Karpas-422 (cell line): ENCODE measurements at regions not wholly inside any gene's neighbourhood (a gene's known extent, or its start where the extent isn't known, plus 50 kb on each side); places are given as distances from the start of the nearest gene placed in this dataset.
"Not testable (repeated sequence)": the region's sequence is repeated elsewhere in the genome, so short reads cannot be mapped to it uniquely, and the experiment has no call there.

Experiments used
- DNase-seq: peaks from one replicate; pipeline ENCODE4 v3.0.0-alpha.2; 2015
- H2AFZ ChIP-seq: fragments of 200-600 bp; sonication (generic); 2 replicates; pipeline ENCODE4 v1.6.1; 2014; ENCODE audit warnings: antibody characterized with exemption, low read length, mixed read lengths
- H3K27ac ChIP-seq: fragments of 200-600 bp; sonication (generic); 2 replicates; pipeline ENCODE4 v1.5.1; 2014; ENCODE audit warnings: mild to moderate bottlenecking, low read length, moderate library complexity
- H3K27me3 ChIP-seq: fragments of 200-600 bp; sonication (generic); 2 replicates; pipeline ENCODE4 v1.6.1; 2014; ENCODE audit warnings: low read length, mixed read lengths
- H3K36me3 ChIP-seq: fragments of 200-600 bp; sonication (generic); 2 replicates; pipeline ENCODE4 v1.6.1; 2014; ENCODE audit warnings: low read length, mixed read lengths; ENCODE audit not compliant: insufficient read depth
- H3K4me1 ChIP-seq: fragments of 200-600 bp; sonication (generic); 2 replicates; pipeline ENCODE4 v1.6.1; 2014; ENCODE audit warnings: mild to moderate bottlenecking, low read length, mixed read lengths
- H3K4me2 ChIP-seq: fragments of 200-600 bp; sonication (generic); 2 replicates; pipeline ENCODE4 v1.6.1; 2014; ENCODE audit warnings: low read length, low read depth, mild to moderate bottlenecking; ENCODE audit not compliant: poor library complexity, severe bottlenecking
- H3K4me3 ChIP-seq: fragments of 200-600 bp; sonication (generic); 2 replicates; pipeline ENCODE4 v1.5.1; 2014; ENCODE audit warnings: mild to moderate bottlenecking, antibody characterized with exemption, low read length, mixed read lengths
- H3K79me2 ChIP-seq: fragments of 200-600 bp; sonication (generic); 2 replicates; pipeline ENCODE4 v1.6.1; 2014; ENCODE audit warnings: mild to moderate bottlenecking, low read length, mixed read lengths
- H3K9ac ChIP-seq: fragments of 200-600 bp; sonication (generic); 2 replicates; pipeline ENCODE4 v1.6.0; 2014; ENCODE audit warnings: low read length
- H3K9me2 ChIP-seq: fragments of 200-600 bp; sonication (generic), shearing (Covaris generic); replicated peaks from 2 replicates; pipeline ENCODE4 v1.6.0; 2014; ENCODE audit warnings: mild to moderate bottlenecking, low read length, moderate library complexity; ENCODE audit not compliant: insufficient read depth
- H3K9me3 ChIP-seq: fragments of 300-700, 200-600 bp; sonication (generic); 2 replicates; pipeline ENCODE4 v1.6.1; 2014; ENCODE audit warnings: low read length, mixed read lengths
- H4K20me1 ChIP-seq: fragments of 200-600 bp; sonication (generic); 2 replicates; pipeline ENCODE4 v1.6.1; 2014; ENCODE audit warnings: mild to moderate bottlenecking, antibody characterized with exemption, low read length, low read depth; ENCODE audit not compliant: insufficient read depth

DNA sequence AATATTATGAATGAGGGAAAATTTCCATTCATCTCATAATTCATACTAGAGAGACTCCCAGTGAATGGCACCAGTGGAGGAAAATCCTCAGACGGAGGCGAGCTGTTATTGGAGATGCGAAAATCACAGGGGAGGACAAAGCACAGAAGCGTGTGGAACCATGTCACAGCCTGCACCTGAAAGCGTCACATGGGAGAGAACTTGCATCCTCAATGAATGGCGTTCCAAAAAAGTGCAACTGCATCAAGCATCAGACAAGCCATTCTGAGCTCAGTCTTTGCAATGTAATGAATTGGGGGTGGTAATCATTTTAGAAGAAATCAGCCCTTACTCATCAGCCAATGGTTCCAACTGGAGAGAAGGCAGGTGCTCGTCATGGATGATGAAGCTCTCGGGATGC lies 235.0 kb upstream of the NUPR2 start:
- H3K36me3 ChIP-seq, H3K79me2 ChIP-seq, H3K9me3 ChIP-seq, H3K9me2 ChIP-seq, H3K27me3 ChIP-seq, H3K4me1 ChIP-seq, H3K4me3 ChIP-seq, DNase-seq, H4K20me1 ChIP-seq, H3K27ac ChIP-seq, H2AFZ ChIP-seq, H3K4me2 ChIP-seq, H3K9ac ChIP-seq: not testable (repeated sequence)

- not testable (repeated sequence) for H3K9me3 ChIP-seq, H3K27me3 ChIP-seq, H3K27ac ChIP-seq, H3K4me1 ChIP-seq, H3K79me2 ChIP-seq, DNase-seq, H3K9me2 ChIP-seq, H4K20me1 ChIP-seq, H3K9ac ChIP-seq, H3K4me2 ChIP-seq, H3K36me3 ChIP-seq, H3K4me3 ChIP-seq, H2AFZ ChIP-seq
These were observed 232.1 kb upstream of the NUPR2 start for GRCh38 chr7:56348311-56348710.

- H3K4me1 ChIP-seq, H4K20me1 ChIP-seq, H3K9ac ChIP-seq, H3K27ac ChIP-seq, H3K9me2 ChIP-seq, H2AFZ ChIP-seq, H3K9me3 ChIP-seq, H3K4me3 ChIP-seq, H3K36me3 ChIP-seq, DNase-seq, H3K27me3 ChIP-seq, H3K79me2 ChIP-seq, H3K4me2 ChIP-seq: not testable (repeated sequence)
These were observed 212.1 kb upstream of the NUPR2 start for GRCh38 chr7:56328327-56328726.

DNA sequence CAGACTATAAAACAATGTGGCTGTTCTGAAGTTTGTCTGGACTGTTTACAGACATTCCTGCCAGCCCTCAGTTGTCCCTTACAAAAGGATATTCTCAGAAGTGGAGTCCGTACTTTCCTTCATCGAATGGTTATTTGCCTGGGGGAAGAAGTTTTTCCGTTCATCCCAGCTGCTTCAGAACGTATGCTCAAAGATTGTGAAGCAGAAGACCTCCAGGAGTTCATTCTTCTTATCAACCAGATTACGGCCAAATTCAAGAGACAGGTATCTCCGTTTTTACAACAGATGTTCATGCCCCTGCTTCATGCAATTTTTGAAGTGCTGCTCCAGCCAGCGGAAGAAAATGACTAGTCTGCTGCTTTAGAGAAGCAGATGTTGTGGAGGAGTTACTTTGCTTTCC lies 174.3 kb upstream of the NUPR2 start:
- H3K4me2 ChIP-seq = no peak overlapping the region
- H3K36me3 ChIP-seq = no peaks in the 10 kb centered on the region
- no peak for DNase-seq
- H3K27me3 ChIP-seq = no peaks in the 10 kb centered on the region
- H3K9me3 ChIP-seq = no peaks in the 10 kb centered on the region
- H3K27ac ChIP-seq = no peak overlapping the region
- H3K4me1 ChIP-seq = no peaks in the 10 kb centered on the region
- no peaks in the 10 kb centered on the region for H4K20me1 ChIP-seq
- H2AFZ ChIP-seq = no peak overlapping the region
- H3K9ac ChIP-seq = no peak overlapping the region
- H3K79me2 ChIP-seq = no peaks in the 10 kb centered on the region
- H3K4me3 ChIP-seq = no peak overlapping the region
- H3K9me2 ChIP-seq = no peaks in the 10 kb centered on the region

DNA sequence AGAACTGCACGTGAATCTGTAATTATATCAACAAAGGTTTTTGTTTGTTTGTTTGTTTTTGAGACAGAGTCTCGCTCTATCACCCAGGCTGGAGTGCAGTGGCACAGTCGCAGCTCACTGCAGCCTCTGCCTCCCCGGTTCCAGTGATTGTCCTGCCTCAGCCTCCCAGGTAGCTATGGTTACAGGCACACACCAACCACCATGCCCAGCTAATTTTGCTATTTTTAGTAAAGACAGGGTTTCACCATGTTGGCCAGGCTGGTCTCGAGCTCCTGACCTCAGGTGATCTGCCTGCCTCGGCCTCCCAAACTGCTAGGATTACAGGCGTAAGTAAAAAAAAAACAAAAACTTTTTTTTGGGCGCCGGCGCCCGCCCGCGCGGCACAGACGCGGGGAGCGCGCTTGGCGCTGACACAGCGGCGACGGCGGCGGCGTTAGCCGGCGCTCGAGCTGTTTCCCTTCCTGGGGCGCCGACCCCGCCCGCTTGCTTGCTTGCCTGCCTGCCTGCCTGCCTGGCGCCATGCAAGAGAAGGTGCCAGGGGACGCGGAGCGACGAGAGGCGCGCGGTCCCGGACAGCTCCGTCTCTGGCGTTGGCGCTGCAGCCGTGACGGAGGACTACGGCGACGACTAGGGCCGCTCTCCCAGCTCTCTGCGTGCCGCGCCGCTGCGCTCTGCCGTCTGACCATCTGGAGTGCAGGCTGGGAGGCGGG lies 171.4 kb upstream of the NUPR2 start:
- no peaks in the 10 kb centered on the region for H4K20me1 ChIP-seq
- no peak overlapping the region for H3K9ac ChIP-seq
- H2AFZ ChIP-seq = no peak overlapping the region
- no peaks in the 10 kb centered on the region for H3K4me1 ChIP-seq
- no peaks in the 10 kb centered on the region for H3K79me2 ChIP-seq
- DNase-seq = no peak
- no peak overlapping the region for H3K27ac ChIP-seq
- no peaks in the 10 kb centered on the region for H3K9me2 ChIP-seq
- no peak overlapping the region for H3K4me2 ChIP-seq
- H3K36me3 ChIP-seq = no peaks in the 10 kb centered on the region
- no peak overlapping the region for H3K4me3 ChIP-seq
- H3K9me3 ChIP-seq = peaks cover 11% of the 10 kb centered on the region
- no peaks in the 10 kb centered on the region for H3K27me3 ChIP-seq

GRCh38 chr7:56256108-56256507 lies 139.9 kb upstream of the NUPR2 start:
- no peak overlapping the region for H3K4me2 ChIP-seq
- DNase-seq = no peak
- no peaks in the 10 kb centered on the region for H4K20me1 ChIP-seq
- no peaks in the 10 kb centered on the region for H3K79me2 ChIP-seq
- H3K36me3 ChIP-seq = no peaks in the 10 kb centered on the region
- H3K9ac ChIP-seq = no peak overlapping the region
- no peak overlapping the region for H3K4me3 ChIP-seq
- H2AFZ ChIP-seq = no peak overlapping the region
- no peaks in the 10 kb centered on the region for H3K9me3 ChIP-seq
- no peaks in the 10 kb centered on the region for H3K27me3 ChIP-seq
- H3K4me1 ChIP-seq = no peaks in the 10 kb centered on the region
- no peaks in the 10 kb centered on the region for H3K9me2 ChIP-seq
- no peak overlapping the region for H3K27ac ChIP-seq

DNA sequence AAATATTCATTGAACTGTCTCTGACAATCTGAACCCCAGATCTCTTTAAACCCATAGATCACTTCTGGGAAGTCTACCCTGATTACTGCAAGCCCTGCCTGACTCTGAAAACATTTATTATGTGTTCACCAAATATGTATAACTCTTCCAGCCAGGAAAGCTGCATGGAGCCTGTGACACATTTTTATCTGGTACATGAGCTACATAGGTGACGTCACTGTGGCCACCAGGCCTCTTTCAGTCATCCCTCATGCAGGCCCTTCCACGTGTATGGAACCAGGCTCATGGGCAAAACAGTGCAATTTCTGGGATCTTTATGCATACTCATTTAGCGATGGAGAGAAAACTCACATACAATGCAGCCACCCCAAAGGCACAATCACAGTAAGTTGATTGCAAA lies 133.9 kb upstream of the NUPR2 start:
- Histone ChIP-seq H3K27me3 (no peaks in the 10 kb centered on the region), H3K4me2 (no peak overlapping the region), H4K20me1 (no peaks in the 10 kb centered on the region), H3K9me2 (no peaks in the 10 kb centered on the region), H3K9ac (no peak overlapping the region), H3K27ac (no peak overlapping the region), H3K79me2 (no peaks in the 10 kb centered on the region), H2AFZ (no peak overlapping the region), H3K4me3 (no peak overlapping the region), H3K9me3 (0 out of 2 replicates have a peak, but pooled peaks cover 3% of the 10 kb centered on the region), H3K4me1 (no peaks in the 10 kb centered on the region), H3K36me3 (no peaks in the 10 kb centered on the region)
- no peak for DNase-seq

GRCh38 chr7:56229631-56230030 lies 113.4 kb upstream of the NUPR2 start:
- H3K79me2 ChIP-seq = no peaks in the 10 kb centered on the region

DNA sequence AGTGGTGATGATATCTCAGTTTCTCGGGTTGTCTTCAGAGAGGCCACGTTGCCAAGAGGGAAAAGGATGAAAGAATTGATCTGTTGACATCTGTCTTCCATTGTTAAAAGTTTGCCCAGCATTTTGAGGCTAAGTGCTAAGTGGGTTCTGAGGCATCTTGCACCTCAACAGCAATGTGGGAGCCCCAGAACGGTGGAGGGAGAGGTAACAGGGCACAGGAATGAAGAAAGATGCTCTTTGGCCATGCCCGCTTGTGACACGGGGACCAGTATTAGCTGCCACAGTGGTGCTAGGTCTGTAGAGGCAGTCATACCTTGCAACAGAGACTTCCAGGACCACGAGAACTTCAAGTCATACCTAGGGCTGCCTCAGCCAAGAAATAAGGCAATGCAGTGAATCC lies 106.6 kb upstream of the NUPR2 start:
- Histone ChIP-seq H4K20me1 (no peaks in the 10 kb centered on the region), H3K9me2 (no peaks in the 10 kb centered on the region), H3K79me2 (no peaks in the 10 kb centered on the region), H3K9ac (no peak overlapping the region), H3K4me1 (no peaks in the 10 kb centered on the region), H3K27ac (no peak overlapping the region), H3K4me3 (no peak overlapping the region), H2AFZ (no peak overlapping the region), H3K27me3 (0 out of 2 replicates have a peak, but pooled peaks cover 2% of the 10 kb centered on the region), H3K4me2 (no peak overlapping the region), H3K9me3 (no peaks in the 10 kb centered on the region), H3K36me3 (no peaks in the 10 kb centered on the region)
- DNase-seq = no peak

More at GRCh38 chr7:56229631-56230030, 113.4 kb upstream of the NUPR2 start:
- H3K27ac ChIP-seq = no peak overlapping the region
- no peaks in the 10 kb centered on the region for H4K20me1 ChIP-seq
- no peaks in the 10 kb centered on the region for H3K4me1 ChIP-seq
- no peaks in the 10 kb centered on the region for H3K36me3 ChIP-seq
- no peak overlapping the region for H3K4me3 ChIP-seq
- no peak for DNase-seq
- H3K27me3 ChIP-seq = no peaks in the 10 kb centered on the region
- H3K9ac ChIP-seq = no peak overlapping the region
- no peak overlapping the region for H2AFZ ChIP-seq
- no peaks in the 10 kb centered on the region for H3K9me3 ChIP-seq
- no peak overlapping the region for H3K4me2 ChIP-seq
- H3K9me2 ChIP-seq = no peaks in the 10 kb centered on the region
